ENCODE measurements at regions not wholly inside any gene's neighbourhood (a gene's known extent, or its start where the extent isn't known, plus 50 kb on each side); places are given as distances from the start of the nearest gene placed in this dataset.

GRCh38 chr10:3852147-3852904 is 67.3 kb upstream of the KLF6 start:
- DNase-seq (ENCODE audit: extremely low read depth in 1 of 2, low read depth in 1 of 2): peak; percentile 17 to 40

DNA sequence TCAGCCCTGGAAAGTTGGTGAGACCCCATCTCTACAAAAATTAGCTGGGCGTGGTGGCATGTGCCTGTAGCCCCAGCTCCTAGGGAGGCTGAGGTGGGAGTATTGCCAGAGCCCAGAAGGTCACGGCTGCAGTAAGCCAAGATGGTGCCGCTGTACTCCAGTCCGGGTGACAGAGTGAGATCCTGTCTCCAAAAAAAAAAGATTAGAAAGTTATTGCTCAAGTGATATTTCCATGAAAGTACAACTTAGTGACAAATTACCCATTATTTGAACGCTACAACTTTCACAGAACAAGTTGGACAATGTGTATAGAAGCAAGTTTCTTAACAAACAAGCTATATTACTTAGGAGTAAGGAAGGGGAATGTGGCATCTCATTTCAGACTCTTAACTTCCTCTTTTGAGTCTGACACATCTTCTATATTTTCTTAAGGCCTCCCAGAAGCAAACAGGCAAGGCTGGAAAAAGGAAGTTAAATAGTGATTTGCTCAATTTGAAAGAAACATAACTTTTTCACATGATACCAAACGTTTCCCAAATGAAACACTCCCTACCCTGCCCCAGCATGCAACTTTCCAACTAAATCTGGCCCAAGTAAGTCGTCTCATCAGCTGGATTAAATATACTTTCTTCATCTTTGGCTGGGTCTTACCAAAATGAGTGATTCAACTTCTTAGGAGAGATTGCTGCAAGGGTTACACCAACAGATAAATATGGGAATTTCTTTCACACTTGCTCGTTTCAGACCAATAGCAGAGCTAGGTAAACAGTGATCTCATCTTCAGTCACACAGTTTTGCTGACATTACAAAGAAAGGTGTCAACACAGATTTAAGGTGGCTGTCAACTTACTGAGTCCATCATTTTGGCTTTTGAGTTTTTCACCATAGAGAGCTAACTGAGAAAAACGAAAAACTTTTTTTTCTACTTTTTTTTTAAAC is 66.3 kb upstream of the KLF6 start:
- no peak for DNase-seq (ENCODE audit: extremely low read depth in 1 of 2, low read depth in 1 of 2)

DNA sequence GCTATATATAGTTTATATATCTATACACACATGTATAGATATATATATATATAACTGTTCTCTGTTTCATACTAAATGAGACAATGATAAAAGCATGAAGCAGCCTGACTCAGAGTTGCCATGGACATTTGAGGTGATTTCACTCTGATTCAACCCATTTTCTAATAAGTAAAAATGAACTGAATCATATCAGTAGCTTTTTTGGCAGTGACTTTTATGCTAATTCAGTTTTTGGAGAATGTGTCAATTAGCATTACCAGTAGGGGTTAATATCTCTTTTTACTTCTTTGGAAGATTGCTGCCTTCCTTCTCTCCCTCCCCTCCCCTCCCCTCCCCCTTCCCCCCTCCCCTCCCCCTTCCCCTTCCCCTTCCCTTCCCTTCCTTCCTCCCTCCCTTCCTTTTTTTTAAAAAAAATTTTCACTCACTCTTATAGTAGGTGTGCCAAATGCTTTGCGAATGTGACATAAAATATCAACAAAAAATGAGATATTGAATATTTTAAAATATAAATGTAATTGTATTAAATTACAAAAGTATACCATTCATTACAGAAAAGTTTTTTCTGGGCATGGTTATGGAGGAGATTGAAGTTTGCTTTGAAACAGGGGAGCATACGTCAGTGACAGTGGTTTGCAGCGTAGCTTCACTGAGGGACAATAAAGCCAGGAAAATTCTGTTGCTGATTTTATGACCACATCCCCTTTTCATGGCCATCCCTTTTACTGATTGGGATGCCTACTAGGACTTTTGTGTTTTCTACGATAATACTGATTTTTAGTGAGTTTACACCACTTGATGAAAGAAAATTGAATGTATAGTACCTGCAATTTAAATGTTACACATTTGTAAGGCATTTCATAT is 64.0 kb upstream of the KLF6 start:
- no peak for DNase-seq (ENCODE audit: extremely low read depth in 1 of 2, low read depth in 1 of 2)

DNA sequence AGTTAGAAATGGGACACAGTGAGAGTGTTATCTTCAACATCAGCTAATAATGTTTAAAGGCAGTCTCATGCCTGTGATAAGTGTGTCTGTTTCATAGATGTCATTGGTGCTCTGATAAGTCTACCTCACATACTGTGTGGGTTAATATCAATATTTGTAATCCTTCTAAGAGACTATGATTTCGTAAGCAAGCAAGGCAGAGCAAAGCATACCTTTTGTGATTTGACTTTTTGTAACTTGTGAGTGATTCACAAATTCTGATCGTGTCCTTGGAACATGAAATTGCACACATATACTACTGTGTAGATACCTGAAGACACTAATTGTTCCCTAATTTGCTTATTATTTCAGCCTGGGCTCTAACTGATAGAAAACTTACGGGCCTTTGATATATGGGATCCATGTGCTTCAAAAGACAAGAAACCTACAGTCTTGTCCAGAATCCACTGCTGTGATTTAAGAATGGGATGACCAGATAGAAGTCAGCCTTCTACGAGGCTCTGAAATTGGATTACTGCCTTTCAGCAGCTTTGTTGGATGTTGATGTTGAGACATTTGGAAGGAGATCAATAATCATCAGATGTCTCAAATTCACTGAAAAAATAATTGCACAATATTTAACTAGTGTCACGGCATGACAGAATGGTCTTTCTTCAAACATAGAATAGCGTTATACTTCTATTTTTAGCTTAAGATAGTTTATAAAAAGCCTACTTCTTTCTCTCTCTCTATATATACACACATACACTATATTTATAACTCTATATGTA is 63.2 kb upstream of the KLF6 start:
- DNase-seq (ENCODE audit: extremely low read depth in 1 of 2, low read depth in 1 of 2): no peak

DNA sequence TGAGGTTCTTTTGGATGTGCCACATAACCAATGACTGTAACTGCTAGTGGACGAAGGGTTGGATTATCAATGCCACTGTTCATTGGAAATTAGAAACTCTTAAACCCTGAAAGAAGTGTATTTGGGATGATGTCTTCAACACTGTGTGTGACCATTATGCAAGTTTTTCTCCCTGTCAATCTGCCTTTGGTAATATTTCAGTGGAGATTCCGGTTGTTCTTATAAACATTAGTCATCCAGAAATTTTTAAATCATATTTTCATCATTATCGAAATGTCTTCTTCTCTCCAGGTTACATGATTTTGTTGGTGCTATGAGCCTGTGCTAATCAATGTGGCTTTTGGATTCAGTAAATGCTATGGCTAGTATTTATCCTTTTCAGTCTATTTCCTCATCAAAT is 61.7 kb upstream of the KLF6 start:
- no peak for DNase-seq (ENCODE audit: extremely low read depth in 1 of 2, low read depth in 1 of 2)

- DNase-seq (ENCODE audit: extremely low read depth in 1 of 2, low read depth in 1 of 2): no peak
Observed at GRCh38 chr10:3844491-3845025, 59.5 kb upstream of the KLF6 start.

- DNase-seq (ENCODE audit: extremely low read depth in 1 of 2, low read depth in 1 of 2): no peak
Observed at GRCh38 chr10:3838460-3839437, 53.7 kb upstream of the KLF6 start.

- no peak for DNase-seq (ENCODE audit: extremely low read depth in 1 of 2, low read depth in 1 of 2)
Observed at GRCh38 chr10:3837647-3838459, 52.8 kb upstream of the KLF6 start.

DNA sequence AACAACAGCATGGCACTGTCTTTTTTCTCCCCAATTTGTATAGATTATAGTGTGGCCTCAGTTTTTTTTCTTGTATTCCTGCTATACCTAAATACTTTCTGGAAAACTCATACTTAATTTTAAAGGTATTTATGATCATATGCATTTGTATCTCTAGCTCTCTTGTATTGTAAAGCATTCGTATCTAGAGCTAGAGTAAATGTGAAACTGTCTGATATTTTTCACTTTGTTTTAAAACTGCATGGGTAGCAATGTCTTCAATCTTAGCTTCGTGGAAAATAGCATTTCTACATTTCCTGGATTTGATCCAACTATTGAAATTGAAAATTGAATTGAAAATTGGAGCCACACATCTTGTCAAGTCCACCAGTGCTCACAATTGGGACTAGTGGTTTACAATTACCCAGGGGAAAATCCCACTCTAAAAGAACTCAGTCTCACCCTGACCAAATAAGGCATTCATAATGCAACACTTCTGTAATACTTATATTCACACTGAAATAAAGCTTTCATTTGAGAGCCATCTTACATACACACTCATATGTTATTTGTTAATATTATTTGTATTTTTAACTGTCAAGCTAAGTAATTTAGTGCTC is 51.3 kb upstream of the KLF6 start:
- no peak for DNase-seq (ENCODE audit: extremely low read depth in 1 of 2, low read depth in 1 of 2)

DNA sequence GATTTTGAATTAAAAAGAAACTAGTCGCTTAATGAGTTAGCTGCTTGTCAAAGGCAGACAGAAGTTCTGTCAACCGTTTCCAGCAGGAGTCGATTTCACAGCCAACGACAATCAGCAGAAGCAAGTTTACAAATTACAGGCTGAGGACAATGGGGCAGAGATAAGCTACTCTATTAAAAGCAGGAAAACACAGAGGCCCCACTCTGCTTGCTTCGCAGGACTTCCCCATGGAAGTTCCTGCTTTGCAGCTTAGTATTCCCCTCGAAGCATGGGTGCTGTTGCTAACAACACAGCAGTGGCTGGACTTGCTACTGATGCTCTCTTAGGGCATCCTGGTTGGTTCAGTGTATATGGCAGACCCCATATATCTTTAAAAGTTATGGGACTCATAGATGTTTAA is 50.8 kb upstream of the KLF6 start:
- no peak for DNase-seq (ENCODE audit: extremely low read depth in 1 of 2, low read depth in 1 of 2)

GRCh38 chr10:3834947-3835346 is 49.9 kb upstream of the KLF6 start:
- no peak for DNase-seq (ENCODE audit: extremely low read depth in 1 of 2, low read depth in 1 of 2)
